ENCODE measurements at regions not wholly inside any gene's neighbourhood (a gene's known extent, or its start where the extent isn't known, plus 50 kb on each side); places are given as distances from the start of the nearest gene placed in this dataset.

- TF ChIP-seq POLR2A (IDR thresholded peaks at IDR 0.05), result no peak
- TF ChIP-seq, protein P1, sequence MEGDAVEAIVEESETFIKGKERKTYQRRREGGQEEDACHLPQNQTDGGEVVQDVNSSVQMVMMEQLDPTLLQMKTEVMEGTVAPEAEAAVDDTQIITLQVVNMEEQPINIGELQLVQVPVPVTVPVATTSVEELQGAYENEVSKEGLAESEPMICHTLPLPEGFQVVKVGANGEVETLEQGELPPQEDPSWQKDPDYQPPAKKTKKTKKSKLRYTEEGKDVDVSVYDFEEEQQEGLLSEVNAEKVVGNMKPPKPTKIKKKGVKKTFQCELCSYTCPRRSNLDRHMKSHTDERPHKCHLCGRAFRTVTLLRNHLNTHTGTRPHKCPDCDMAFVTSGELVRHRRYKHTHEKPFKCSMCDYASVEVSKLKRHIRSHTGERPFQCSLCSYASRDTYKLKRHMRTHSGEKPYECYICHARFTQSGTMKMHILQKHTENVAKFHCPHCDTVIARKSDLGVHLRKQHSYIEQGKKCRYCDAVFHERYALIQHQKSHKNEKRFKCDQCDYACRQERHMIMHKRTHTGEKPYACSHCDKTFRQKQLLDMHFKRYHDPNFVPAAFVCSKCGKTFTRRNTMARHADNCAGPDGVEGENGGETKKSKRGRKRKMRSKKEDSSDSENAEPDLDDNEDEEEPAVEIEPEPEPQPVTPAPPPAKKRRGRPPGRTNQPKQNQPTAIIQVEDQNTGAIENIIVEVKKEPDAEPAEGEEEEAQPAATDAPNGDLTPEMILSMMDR (IDR thresholded peaks at IDR 0.05), result no peak
Observed at GRCh38 chr7:68676813-68677535, 921.3 kb upstream of the AUTS2 start.
